Gastrocnemius medialis (tissue), 4 donors: ENCODE measurements at regions not wholly inside any gene's neighbourhood (a gene's known extent, or its start where the extent isn't known, plus 50 kb on each side); places are given as distances from the start of the nearest gene placed in this dataset.

Experiments used
- ATAC-seq, 2 donors: fragments of 150-250 bp; one replicate each; pipeline ENCODE4 v1.9.1; 2016
- DNase-seq, 2 donors: peaks; one replicate each; pipeline ENCODE4 v3.0.0-alpha.2; 2019
- H3K27ac ChIP-seq, 4 donors: fragments of 200-600 bp; sonication (generic); 1 replicate in 1 of 4; 2 replicates in 3 of 4; pipeline ENCODE4 v1.5.1; 2016 to 2018; ENCODE audit warnings: mild to moderate bottlenecking in 2 of 4, moderate library complexity in 1 of 4
- H3K27me3 ChIP-seq, 3 donors: fragments of 200-600 bp; sonication (generic) in 2 of 3; 1 replicate in 1 of 3; 2 replicates in 2 of 3; pipeline versions ENCODE4 v1.5.1 to v1.6.0; 2016 to 2019; ENCODE audit warnings: mild to moderate bottlenecking in 1 of 3, moderate library complexity in 1 of 3
- H3K36me3 ChIP-seq, 2 donors: fragments of 200-600 bp; sonication (generic) in 1 of 2; one replicate each; pipeline ENCODE4 v1.5.1; 2017 to 2018
- H3K4me1 ChIP-seq, 2 donors: fragments of 200-600 bp; sonication (generic) in 1 of 2; one replicate each; pipeline ENCODE4 v1.5.1; 2016 to 2017; ENCODE audit warnings: mild to moderate bottlenecking in 2 of 2
- H3K4me3 ChIP-seq, 4 donors: fragments of 200-600 bp; sonication (generic) in 3 of 4; 1 replicate in 1 of 4; 2 replicates in 3 of 4; pipeline ENCODE4 v1.5.1; 2016 to 2019; ENCODE audit warnings: mild to moderate bottlenecking in 2 of 4
- H3K9me3 ChIP-seq, 3 donors: fragments of 200-600 bp; sonication (generic) in 2 of 3; 1 replicate in 1 of 3; 2 replicates in 2 of 3; pipeline ENCODE4 v1.5.1; 2016 to 2019
- CTCF ChIP-seq, 5 experiments: fragments of 450-650 bp in 3 of 5; fragments of 200-600 bp in 2 of 5; sonication (generic) in 2 of 5; IDR thresholded peaks in 4 of 5; conservative IDR thresholded peaks in 1 of 5; 1 replicate in 4 of 5; 2 replicates in 1 of 5; pipeline ENCODE4 v1.5.1; 2016 to 2019; ENCODE audit warnings: antibody characterized with exemption in 5 of 5, mild to moderate bottlenecking in 3 of 5, moderate library complexity in 3 of 5
- POLR2A ChIP-seq, 2 donors: fragments of 450-650 bp; IDR thresholded peaks; one replicate each; pipeline ENCODE4 v1.6.1; 2017; ENCODE audit warnings: antibody characterized with exemption in 2 of 2, mild to moderate bottlenecking in 2 of 2, moderate library complexity in 2 of 2
- in situ Hi-C, 4 donors: fragments of 200-750 bp; cut with MboI; loops; one replicate each; pipeline versions ENCODE4 v1.15.0 to v1.8.0; 2017; ENCODE audit warnings: low sequenced_read_pairs in 4 of 4
- intact Hi-C: fragments of 100-400 bp; cut with DNase I; formaldehyde crosslinking; loops from one replicate; pipeline ENCODE4 v1.15.1; 2023; ENCODE audit warnings: low total_unique reads

GRCh38 chr9:68648971-68649370 lies 56.1 kb upstream of the PIP5K1B start:
- intact Hi-C loops, result no loop called here

GRCh38 chr9:68651280-68651893 lies 53.7 kb upstream of the PIP5K1B start:
- no peak for DNase-seq
- TF ChIP-seq CTCF (IDR thresholded peaks at IDR 0.05 in 4 of 5, conservative IDR thresholded peaks at IDR 0.05 in 1 of 5) (no peak), POLR2A (IDR thresholded peaks at IDR 0.05) (no peak)
- Histone ChIP-seq H3K36me3 (no peaks in the 10 kb centered on the region), H3K4me1 (no peaks in the 10 kb centered on the region), H3K27me3 (no peaks in the 10 kb centered on the region), H3K4me3 (no peak overlapping the region), H3K27ac (no peak overlapping the region), H3K9me3 (no peaks in the 10 kb centered on the region)
- in situ Hi-C loops, result loop anchor here in 1 of 4 donors (25.0 kb wide), 1 partner anchor 89 kb away; no protein-coding TSS in a partner anchor
- intact Hi-C loops, result no loop called here
- ATAC-seq, result no peak

More at GRCh38 chr9:68648971-68649370, 56.1 kb upstream of the PIP5K1B start:
- ATAC-seq, result no peak
- Histone ChIP-seq H3K9me3 (no peaks in the 10 kb centered on the region), H3K4me3 (no peak overlapping the region), H3K36me3 (no peaks in the 10 kb centered on the region), H3K4me1 (no peaks in the 10 kb centered on the region), H3K27me3 (no peaks in the 10 kb centered on the region), H3K27ac (no peak overlapping the region)
- in situ Hi-C loops, result no loop called here
- DNase-seq, result no peak
- no peak for TF ChIP-seq POLR2A (IDR thresholded peaks at IDR 0.05)
- no peak for TF ChIP-seq CTCF (IDR thresholded peaks at IDR 0.05 in 4 of 5, conservative IDR thresholded peaks at IDR 0.05 in 1 of 5)

GRCh38 chr9:68653141-68653595 lies 51.9 kb upstream of the PIP5K1B start:
- no peaks in the 10 kb centered on the region for H3K36me3 ChIP-seq
- H3K4me3 ChIP-seq, result no peak overlapping the region
- H3K9me3 ChIP-seq, result no peaks in the 10 kb centered on the region
- no peak overlapping the region for H3K27ac ChIP-seq
- in situ Hi-C loops, result loop anchor here in 1 of 4 donors (25.0 kb wide), 1 partner anchor 91 kb away; no protein-coding TSS in a partner anchor
- TF ChIP-seq CTCF (IDR thresholded peaks at IDR 0.05 in 4 of 5, conservative IDR thresholded peaks at IDR 0.05 in 1 of 5), result no peak
- no peak for TF ChIP-seq POLR2A (IDR thresholded peaks at IDR 0.05)
- no peaks in the 10 kb centered on the region for H3K27me3 ChIP-seq
- DNase-seq (no peak), ATAC-seq (no peak)
- H3K4me1 ChIP-seq, result no peaks in the 10 kb centered on the region
- intact Hi-C loops, result no loop called here

GRCh38 chr9:68654075-68654474 lies 51.0 kb upstream of the PIP5K1B start:
- no peak for ATAC-seq
- intact Hi-C loops (no loop called here), in situ Hi-C loops (loop anchor here in 1 of 4 donors (25.0 kb wide), 1 partner anchor 92 kb away; no protein-coding TSS in a partner anchor)
- Histone ChIP-seq H3K36me3 (no peaks in the 10 kb centered on the region), H3K4me1 (no peaks in the 10 kb centered on the region), H3K4me3 (no peak overlapping the region), H3K27me3 (no peaks in the 10 kb centered on the region), H3K9me3 (no peaks in the 10 kb centered on the region), H3K27ac (no peak overlapping the region)
- DNase-seq, result no peak
- TF ChIP-seq POLR2A (IDR thresholded peaks at IDR 0.05) (no peak), CTCF (IDR thresholded peaks at IDR 0.05 in 4 of 5, conservative IDR thresholded peaks at IDR 0.05 in 1 of 5) (no peak)
